ENCODE measurements at regions not wholly inside any gene's neighbourhood (a gene's known extent, or its start where the extent isn't known, plus 50 kb on each side); places are given as distances from the start of the nearest gene placed in this dataset.

- TF ChIP-seq, protein P1, sequence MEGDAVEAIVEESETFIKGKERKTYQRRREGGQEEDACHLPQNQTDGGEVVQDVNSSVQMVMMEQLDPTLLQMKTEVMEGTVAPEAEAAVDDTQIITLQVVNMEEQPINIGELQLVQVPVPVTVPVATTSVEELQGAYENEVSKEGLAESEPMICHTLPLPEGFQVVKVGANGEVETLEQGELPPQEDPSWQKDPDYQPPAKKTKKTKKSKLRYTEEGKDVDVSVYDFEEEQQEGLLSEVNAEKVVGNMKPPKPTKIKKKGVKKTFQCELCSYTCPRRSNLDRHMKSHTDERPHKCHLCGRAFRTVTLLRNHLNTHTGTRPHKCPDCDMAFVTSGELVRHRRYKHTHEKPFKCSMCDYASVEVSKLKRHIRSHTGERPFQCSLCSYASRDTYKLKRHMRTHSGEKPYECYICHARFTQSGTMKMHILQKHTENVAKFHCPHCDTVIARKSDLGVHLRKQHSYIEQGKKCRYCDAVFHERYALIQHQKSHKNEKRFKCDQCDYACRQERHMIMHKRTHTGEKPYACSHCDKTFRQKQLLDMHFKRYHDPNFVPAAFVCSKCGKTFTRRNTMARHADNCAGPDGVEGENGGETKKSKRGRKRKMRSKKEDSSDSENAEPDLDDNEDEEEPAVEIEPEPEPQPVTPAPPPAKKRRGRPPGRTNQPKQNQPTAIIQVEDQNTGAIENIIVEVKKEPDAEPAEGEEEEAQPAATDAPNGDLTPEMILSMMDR (IDR thresholded peaks at IDR 0.05): no peak
Observed at GRCh38 chr9:1462626-1463308, 412.6 kb downstream of the DMRT2 start.

GRCh38 chr9:1469996-1470395 is 419.8 kb downstream of the DMRT2 start:
- TF ChIP-seq, protein P1 (IDR thresholded peaks at IDR 0.05): no peak

DNA sequence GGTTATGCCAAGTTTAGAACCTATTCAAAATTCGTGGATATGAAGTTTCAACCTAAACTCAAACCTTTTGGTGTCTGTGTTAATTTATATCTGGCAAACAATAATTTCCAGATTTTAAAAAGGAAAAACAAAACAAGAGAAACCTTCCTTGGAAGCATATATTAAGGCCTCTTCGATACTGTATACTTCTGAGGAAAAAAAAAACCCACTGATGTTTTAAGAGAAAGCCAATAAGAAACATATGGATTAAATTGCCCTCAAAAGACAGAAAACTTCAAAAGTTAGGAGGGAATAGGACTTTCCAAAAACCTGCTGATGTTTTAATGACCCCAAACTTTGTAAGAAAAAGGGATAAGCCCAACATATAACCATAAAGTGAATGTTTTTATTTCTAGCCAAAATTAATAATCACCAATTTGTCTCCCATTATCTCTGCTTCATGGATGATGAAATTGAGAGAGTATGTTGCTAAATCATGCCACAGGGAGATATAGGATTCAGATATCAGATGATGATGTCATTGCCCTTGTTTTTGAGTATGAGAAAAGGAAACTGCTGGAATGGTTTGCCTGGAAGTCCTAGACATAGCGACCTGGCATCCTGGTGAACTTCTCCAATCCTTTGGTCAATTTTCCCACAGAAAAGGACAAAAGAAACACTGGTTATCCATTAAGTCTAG is 423.9 kb downstream of the DMRT2 start:
- TF ChIP-seq, protein P1 (IDR thresholded peaks at IDR 0.05): no peak

- TF ChIP-seq, protein P1 (IDR thresholded peaks at IDR 0.05): no peak
Observed at GRCh38 chr9:1474671-1475070, 424.5 kb downstream of the DMRT2 start.

DNA sequence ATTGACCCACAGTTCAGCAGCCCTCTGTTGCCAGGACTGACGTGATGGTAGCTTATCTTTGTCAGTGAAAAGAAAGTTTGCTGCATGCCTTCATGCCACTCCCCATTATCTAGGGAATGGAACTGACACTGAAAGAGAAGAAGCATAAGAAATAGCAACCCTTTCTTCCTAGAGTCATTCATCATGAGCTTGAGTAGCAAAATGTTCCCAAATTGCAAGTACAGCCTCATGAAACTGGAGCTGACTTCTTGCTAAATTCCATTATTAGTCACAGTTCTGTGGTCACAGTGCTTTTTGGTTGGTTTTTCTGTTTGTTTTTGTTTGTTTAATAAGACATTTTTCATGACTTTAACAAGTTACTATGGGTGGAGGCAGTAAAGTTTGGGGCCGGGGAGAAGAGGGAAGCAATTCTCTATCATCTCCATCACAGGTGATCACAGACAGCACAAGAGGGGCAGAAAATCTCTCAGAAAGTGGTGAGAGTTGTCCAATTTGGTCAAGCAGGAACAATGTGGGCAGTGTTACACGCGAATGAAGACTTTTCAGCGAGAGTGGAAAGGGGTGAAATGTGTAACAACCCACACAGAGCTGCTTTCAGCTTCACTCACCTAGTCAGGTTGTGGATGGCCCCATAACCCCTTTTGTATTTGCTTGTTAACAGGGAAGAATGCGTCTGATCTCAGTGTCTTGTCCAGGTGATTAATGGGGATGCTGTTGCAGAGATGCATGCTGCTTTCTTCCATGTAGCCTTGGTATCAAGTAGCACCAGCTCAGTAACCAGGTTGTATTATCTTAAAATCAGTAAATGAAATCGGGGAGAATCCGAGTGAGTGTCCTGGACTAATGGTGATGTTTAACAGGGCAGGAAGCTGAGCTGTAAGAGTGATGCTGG is 440.4 kb downstream of the DMRT2 start:
- TF ChIP-seq, protein P1 (IDR thresholded peaks at IDR 0.05): no peak

GRCh38 chr9:1492156-1492555 is 442.0 kb downstream of the DMRT2 start:
- TF ChIP-seq, protein P1 (IDR thresholded peaks at IDR 0.05): no peak

DNA sequence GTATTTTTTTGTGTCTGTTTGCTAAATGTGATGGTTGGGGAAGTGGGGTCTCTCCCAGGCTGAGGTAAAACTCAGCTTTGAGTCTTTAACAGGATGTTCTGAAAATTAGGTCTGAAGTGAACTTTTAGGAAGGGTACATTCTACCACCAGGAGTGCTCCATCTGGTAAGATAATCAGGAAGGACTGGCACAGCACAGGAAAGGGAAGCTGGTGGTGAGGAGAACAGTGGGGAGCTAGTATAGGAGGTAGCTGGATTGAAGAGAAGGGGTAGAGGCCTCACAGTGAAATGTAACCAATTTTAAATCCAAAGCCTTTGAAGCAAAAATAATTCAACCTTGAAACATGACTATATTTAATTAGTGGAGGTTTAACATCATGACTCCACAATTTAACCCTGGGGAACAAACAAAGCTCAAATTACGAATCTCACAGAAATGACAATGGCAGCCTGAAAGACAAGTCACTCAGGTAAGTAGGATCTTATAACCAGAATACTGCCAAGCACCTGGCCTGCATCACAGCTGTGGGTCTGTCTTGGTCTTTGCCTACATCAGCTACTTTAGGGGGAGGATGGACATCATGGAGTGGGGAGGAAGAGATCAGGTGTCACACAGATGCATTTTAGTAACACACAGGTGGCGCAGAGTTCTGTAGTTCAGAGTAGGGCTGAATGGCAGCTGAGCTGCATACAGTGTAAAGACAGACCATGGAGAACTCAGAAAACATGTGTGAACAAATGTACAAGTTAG is 445.3 kb downstream of the DMRT2 start:
- TF ChIP-seq, protein P1 (IDR thresholded peaks at IDR 0.05): no peak
